Bronchial epithelial cell (primary cell): ENCODE measurements at regions not wholly inside any gene's neighbourhood (a gene's known extent, or its start where the extent isn't known, plus 50 kb on each side); places are given as distances from the start of the nearest gene placed in this dataset.
A peak's percentile ranks its signal among the peaks of the same experiment; 100 is the strongest.

Experiments used
- DNase-seq: peaks from one replicate; pipeline ENCODE4 v3.0.0-alpha.2; 2010; ENCODE audit warnings: low read depth
- FAIRE-seq: peaks from 2 replicates; lab custom pipeline; 2011; peaks lifted over from hg19 to GRCh38; lab: Jason Lieb, UNC
- H3K27me3 ChIP-seq: 2 replicates; pipeline ENCODE4 v1.5.1; 2011; ENCODE audit warnings: low read length; ENCODE audit not compliant: control insufficient read depth, insufficient read depth
- H3K36me3 ChIP-seq: 2 replicates; pipeline ENCODE4 v1.5.1; 2011; ENCODE audit warnings: low read length; ENCODE audit not compliant: control insufficient read depth, insufficient read depth
- H3K4me3 ChIP-seq: 2 replicates; pipeline ENCODE4 v1.5.1; 2011; ENCODE audit warnings: mild to moderate bottlenecking, low read depth, low read length, control low read depth
- TF ChIP-seq, protein P1 (sequence below): IDR thresholded peaks from 2 replicates; pipeline ENCODE4 v1.5.1; 2011; ENCODE audit warnings: mild to moderate bottlenecking, moderate library complexity, low read length, control low read depth, inconsistent platforms; ENCODE audit not compliant: insufficient read depth, severe bottlenecking

- peak; percentile 97 for FAIRE-seq
- peaks cover 6% of the 10 kb centered on the region for H3K27me3 ChIP-seq
Observed at GRCh38 chr7:128191136-128191844, 49.8 kb upstream of the LEP start.

More at GRCh38 chr7:128191136-128191844, 49.8 kb upstream of the LEP start:
- Histone ChIP-seq H3K4me3 (no peak overlapping the region), H3K36me3 (no peaks in the 10 kb centered on the region)
- TF ChIP-seq, protein P1, sequence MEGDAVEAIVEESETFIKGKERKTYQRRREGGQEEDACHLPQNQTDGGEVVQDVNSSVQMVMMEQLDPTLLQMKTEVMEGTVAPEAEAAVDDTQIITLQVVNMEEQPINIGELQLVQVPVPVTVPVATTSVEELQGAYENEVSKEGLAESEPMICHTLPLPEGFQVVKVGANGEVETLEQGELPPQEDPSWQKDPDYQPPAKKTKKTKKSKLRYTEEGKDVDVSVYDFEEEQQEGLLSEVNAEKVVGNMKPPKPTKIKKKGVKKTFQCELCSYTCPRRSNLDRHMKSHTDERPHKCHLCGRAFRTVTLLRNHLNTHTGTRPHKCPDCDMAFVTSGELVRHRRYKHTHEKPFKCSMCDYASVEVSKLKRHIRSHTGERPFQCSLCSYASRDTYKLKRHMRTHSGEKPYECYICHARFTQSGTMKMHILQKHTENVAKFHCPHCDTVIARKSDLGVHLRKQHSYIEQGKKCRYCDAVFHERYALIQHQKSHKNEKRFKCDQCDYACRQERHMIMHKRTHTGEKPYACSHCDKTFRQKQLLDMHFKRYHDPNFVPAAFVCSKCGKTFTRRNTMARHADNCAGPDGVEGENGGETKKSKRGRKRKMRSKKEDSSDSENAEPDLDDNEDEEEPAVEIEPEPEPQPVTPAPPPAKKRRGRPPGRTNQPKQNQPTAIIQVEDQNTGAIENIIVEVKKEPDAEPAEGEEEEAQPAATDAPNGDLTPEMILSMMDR, result no peak
- no peak for DNase-seq
